NCI-H2107 (cell line): ENCODE measurements at regions not wholly inside any gene's neighbourhood (a gene's known extent, or its start where the extent isn't known, plus 50 kb on each side); places are given as distances from the start of the nearest gene placed in this dataset.

Experiments
- DNase-seq: peaks from one replicate; lab custom pipeline; 2025; lab: John Stamatoyannopoulos, UW

GRCh38 chr15:47405365-47406162 is 311.7 kb upstream of the SEMA6D start:
- no peak for DNase-seq

- DNase-seq, result no peak
Measured at GRCh38 chr15:47407692-47408091, 309.6 kb upstream of the SEMA6D start.

GRCh38 chr15:47409038-47409437 is 308.3 kb upstream of the SEMA6D start:
- no peak for DNase-seq

GRCh38 chr15:47409600-47409999 is 307.7 kb upstream of the SEMA6D start:
- DNase-seq, result no peak

GRCh38 chr15:47410247-47410646 is 307.1 kb upstream of the SEMA6D start:
- no peak for DNase-seq

- DNase-seq, result no peak
Measured at GRCh38 chr15:47411733-47412132, 305.6 kb upstream of the SEMA6D start.

- no peak for DNase-seq
Measured at GRCh38 chr15:47412136-47412535, 305.2 kb upstream of the SEMA6D start.

- no peak for DNase-seq
Measured at GRCh38 chr15:47412802-47413201, 304.5 kb upstream of the SEMA6D start.

GRCh38 chr15:47414207-47414606 is 303.1 kb upstream of the SEMA6D start:
- DNase-seq, result no peak

GRCh38 chr15:47415539-47415971 is 301.8 kb upstream of the SEMA6D start:
- no peak for DNase-seq

GRCh38 chr15:47422881-47423665 is 294.2 kb upstream of the SEMA6D start:
- DNase-seq, result no peak

GRCh38 chr15:47427463-47427862 is 289.8 kb upstream of the SEMA6D start:
- DNase-seq, result no peak

- no peak for DNase-seq
Measured at GRCh38 chr15:47429376-47429775, 287.9 kb upstream of the SEMA6D start.

- no peak for DNase-seq
Measured at GRCh38 chr15:47431501-47431900, 285.8 kb upstream of the SEMA6D start.

GRCh38 chr15:47432826-47433225 is 284.5 kb upstream of the SEMA6D start:
- no peak for DNase-seq

GRCh38 chr15:47434596-47434995 is 282.7 kb upstream of the SEMA6D start:
- DNase-seq, result no peak

- DNase-seq, result no peak
Measured at GRCh38 chr15:47437491-47437890, 279.8 kb upstream of the SEMA6D start.

- DNase-seq, result no peak
Measured at GRCh38 chr15:47439146-47440111, 277.9 kb upstream of the SEMA6D start.

- no peak for DNase-seq
Measured at GRCh38 chr15:47442371-47442770, 274.9 kb upstream of the SEMA6D start.

- no peak for DNase-seq
Measured at GRCh38 chr15:47443839-47444238, 273.5 kb upstream of the SEMA6D start.

- DNase-seq, result no peak
Measured at GRCh38 chr15:47445723-47446392, 271.4 kb upstream of the SEMA6D start.
